Effector CD8-positive, alpha-beta T cell (primary cell): ENCODE measurements at regions not wholly inside any gene's neighbourhood (a gene's known extent, or its start where the extent isn't known, plus 50 kb on each side); places are given as distances from the start of the nearest gene placed in this dataset.

Experiments
- DNase-seq: peaks from one replicate; lab custom pipeline; 2025; lab: John Stamatoyannopoulos, UW

DNA sequence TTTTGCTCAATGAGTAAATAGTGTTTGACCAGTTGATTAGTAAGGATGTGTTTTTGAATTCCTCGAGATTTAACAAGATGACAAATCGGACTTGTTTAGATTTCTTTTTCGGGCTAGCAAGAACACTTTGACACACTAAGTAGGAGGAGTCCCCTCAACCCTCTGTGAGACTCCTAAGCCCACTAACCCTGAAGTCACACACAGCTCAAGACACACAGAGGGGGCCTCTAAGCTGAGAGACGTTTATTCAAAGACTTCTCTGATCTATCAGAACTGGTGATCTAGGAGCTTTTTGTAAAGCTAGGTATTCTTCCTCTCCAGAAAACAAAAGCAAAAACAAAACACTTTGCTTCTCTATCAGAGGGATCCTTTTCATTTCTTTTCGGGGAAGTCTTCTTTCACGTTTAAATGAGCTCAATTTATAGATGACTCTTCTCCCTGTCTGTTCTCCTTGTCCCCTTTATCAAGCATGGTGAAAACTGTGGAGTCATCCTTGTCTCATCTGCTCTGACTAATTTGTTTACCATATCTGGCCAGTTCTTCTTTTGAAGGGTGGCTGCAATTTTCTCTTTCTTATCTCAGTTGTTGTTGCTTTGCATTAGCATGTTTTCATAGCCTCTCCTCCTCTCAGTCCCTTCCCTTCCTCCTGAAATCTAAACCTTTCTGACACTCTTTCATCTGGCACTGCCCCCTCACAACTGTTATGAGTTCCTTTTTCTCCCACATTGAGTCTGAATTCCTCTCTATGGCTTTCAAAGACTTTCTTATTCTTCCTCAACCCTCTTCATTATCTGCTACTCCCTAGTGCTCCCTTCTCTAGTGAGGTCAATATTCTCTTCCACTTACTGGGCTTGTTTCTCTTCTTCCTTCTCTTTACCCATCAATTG is 68.5 kb upstream of the RAI14 start:
- no peak for DNase-seq

- no peak for DNase-seq
Observed at GRCh38 chr5:34589832-34590231, 66.3 kb upstream of the RAI14 start.

GRCh38 chr5:34591723-34592122 is 64.4 kb upstream of the RAI14 start:
- no peak for DNase-seq

- DNase-seq = no peak
Observed at GRCh38 chr5:34597034-34598027, 58.8 kb upstream of the RAI14 start.

- DNase-seq = no peak
Observed at GRCh38 chr5:34598177-34598794, 57.8 kb upstream of the RAI14 start.

GRCh38 chr5:34599471-34600117 is 56.5 kb upstream of the RAI14 start:
- DNase-seq = no peak

DNA sequence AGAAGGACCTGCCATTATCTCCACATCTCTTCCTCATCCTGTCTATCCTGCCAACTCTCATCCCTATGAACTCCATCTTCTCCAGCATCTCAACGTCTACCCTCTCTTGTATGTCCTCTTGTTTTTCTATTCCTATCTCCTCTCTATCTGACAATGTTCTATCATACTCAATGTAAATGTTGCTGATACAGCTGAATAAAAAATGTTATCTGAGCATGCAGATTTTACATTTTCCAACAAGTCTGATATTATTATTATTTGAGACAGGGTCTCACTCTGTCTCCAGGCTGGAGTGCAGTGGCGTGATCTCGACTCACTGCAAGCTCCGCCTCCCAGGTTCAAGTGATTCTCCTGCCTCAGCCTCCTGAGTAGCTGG is 56.0 kb upstream of the RAI14 start:
- no peak for DNase-seq

GRCh38 chr5:34603378-34603777 is 52.8 kb upstream of the RAI14 start:
- DNase-seq = no peak

DNA sequence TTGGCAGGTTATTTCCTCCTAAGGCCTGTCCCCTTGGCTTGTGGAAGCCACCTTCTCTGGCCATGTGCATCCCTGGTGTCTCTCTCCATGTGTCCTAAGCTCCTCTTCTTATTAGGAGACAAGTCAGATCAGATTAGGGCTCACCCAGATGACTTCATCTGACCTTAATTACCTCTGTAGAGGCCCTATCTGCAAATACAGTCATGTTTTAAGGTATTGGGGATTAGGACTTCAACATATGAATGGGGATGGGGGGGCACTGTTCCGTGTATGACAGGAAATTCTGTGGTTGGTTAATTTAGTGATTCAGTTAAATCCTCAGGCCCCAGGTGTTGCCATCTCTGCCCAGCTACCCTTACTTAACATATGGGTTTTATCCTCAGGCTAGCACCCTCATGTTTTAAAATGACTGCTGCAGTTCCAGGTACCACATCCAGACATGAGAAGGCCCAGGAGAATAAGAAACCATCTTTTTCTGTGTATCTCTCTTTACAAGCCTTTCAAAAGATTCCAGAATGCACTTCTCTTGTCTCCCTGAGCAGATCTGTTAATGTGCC is 51.9 kb upstream of the RAI14 start:
- no peak for DNase-seq

DNA sequence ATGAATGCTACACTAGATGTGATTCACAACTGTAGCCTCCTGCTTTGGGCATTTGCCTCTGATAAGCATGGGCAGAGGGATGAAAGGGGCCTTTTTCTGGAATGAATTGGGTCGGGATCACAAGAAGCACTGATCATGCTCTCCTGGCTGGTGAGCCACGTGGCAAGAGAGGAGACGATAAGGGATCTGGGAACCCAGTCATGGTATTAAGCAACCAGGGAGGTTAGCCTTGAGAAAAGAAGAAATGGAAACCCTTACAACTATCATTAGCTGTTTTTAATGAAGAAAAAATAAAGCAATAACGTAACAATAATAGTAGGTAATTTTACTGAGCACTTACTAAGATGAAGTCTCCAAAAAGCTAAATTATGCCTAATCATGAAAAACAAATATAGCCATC is 50.0 kb upstream of the RAI14 start:
- no peak for DNase-seq
